HG03139 (cell line): ENCODE measurements at regions not wholly inside any gene's neighbourhood (a gene's known extent, or its start where the extent isn't known, plus 50 kb on each side); places are given as distances from the start of the nearest gene placed in this dataset.

Source experiments
- ATAC-seq: cut with Tn5 transposase; IDR thresholded peaks from one replicate; pipeline ENCODE4 v1.9.1; 2021; ENCODE audit not compliant: unreplicated experiment

GRCh38 chr9:109830545-109830944 is 50.5 kb downstream of the PALM2AKAP2 start:
- no peak for ATAC-seq

- no peak for ATAC-seq
Observed at GRCh38 chr9:109831998-109832658, 52.1 kb downstream of the PALM2AKAP2 start.

- ATAC-seq: no peak
Observed at GRCh38 chr9:109834855-109835254, 54.9 kb downstream of the PALM2AKAP2 start.

- ATAC-seq: no peak
Observed at GRCh38 chr9:109843641-109844040, 63.6 kb downstream of the PALM2AKAP2 start.

GRCh38 chr9:109845226-109845625 is 65.2 kb downstream of the PALM2AKAP2 start:
- ATAC-seq: no peak

- no peak for ATAC-seq
Observed at GRCh38 chr9:109846776-109847175, 66.8 kb downstream of the PALM2AKAP2 start.

GRCh38 chr9:109852556-109852955 is 72.6 kb downstream of the PALM2AKAP2 start:
- ATAC-seq: no peak

- ATAC-seq: no peak
Observed at GRCh38 chr9:109855540-109855939, 75.5 kb downstream of the PALM2AKAP2 start.

- no peak for ATAC-seq
Observed at GRCh38 chr9:109856785-109857184, 76.8 kb downstream of the PALM2AKAP2 start.

- no peak for ATAC-seq
Observed at GRCh38 chr9:109857336-109857735, 77.3 kb downstream of the PALM2AKAP2 start.

- no peak for ATAC-seq
Observed at GRCh38 chr9:109859447-109859846, 79.4 kb downstream of the PALM2AKAP2 start.

- no peak for ATAC-seq
Observed at GRCh38 chr9:109860521-109860920, 80.5 kb downstream of the PALM2AKAP2 start.

GRCh38 chr9:109861499-109861898 is 81.5 kb downstream of the PALM2AKAP2 start:
- no peak for ATAC-seq

GRCh38 chr9:109861918-109862317 is 81.9 kb downstream of the PALM2AKAP2 start:
- no peak for ATAC-seq

GRCh38 chr9:109862452-109862851 is 82.5 kb downstream of the PALM2AKAP2 start:
- no peak for ATAC-seq

- ATAC-seq: no peak
Observed at GRCh38 chr9:109863961-109864360, 84.0 kb downstream of the PALM2AKAP2 start.

- ATAC-seq: no peak
Observed at GRCh38 chr9:109865521-109865920, 85.5 kb downstream of the PALM2AKAP2 start.

- ATAC-seq: no peak
Observed at GRCh38 chr9:109868207-109868606, 88.2 kb downstream of the PALM2AKAP2 start.

- no peak for ATAC-seq
Observed at GRCh38 chr9:109868722-109869121, 88.7 kb downstream of the PALM2AKAP2 start.

- ATAC-seq: no peak
Observed at GRCh38 chr9:109870365-109870764, 90.4 kb downstream of the PALM2AKAP2 start.

- ATAC-seq: no peak
Observed at GRCh38 chr9:109872901-109873300, 92.9 kb downstream of the PALM2AKAP2 start.

GRCh38 chr9:109875495-109876129 is 95.6 kb downstream of the PALM2AKAP2 start:
- no peak for ATAC-seq
